Stimulated activated naive B cell treated with anti-CD40 and anti-IgM and Interleukin-4, amounts not matched to agents 10 μg/mL and 1 μg/mL and 100 μg/mL, for 72 hours (primary cell): ENCODE measurements at regions not wholly inside any gene's neighbourhood (a gene's known extent, or its start where the extent isn't known, plus 50 kb on each side); places are given as distances from the start of the nearest gene placed in this dataset.
A peak's percentile ranks its signal among the peaks of the same experiment; 100 is the strongest.
"Not testable (repeated sequence)": the region's sequence is repeated elsewhere in the genome, so short reads cannot be mapped to it uniquely, and the experiment has no call there.

Source experiments
- ATAC-seq, 2 donors: fragments of 150-1000 bp; cut with Tn5 transposase; replicated peaks; 2 replicates each; pipeline ENCODE4 v1.10.0; 2021; ENCODE audit warnings: moderate library complexity in 1 of 2
- DNase-seq: peaks from one replicate; pipeline ENCODE4 v3.0.0; 2021
- H3K27ac Mint-ChIP-seq: one replicate; pipeline ENCODE4 v1.8.0; 2022; ENCODE audit warnings: mild to moderate bottlenecking, mixed read lengths
- H3K27me3 Mint-ChIP-seq, 2 donors: one replicate each; pipeline ENCODE4 v1.8.0; 2022; ENCODE audit warnings: mixed read lengths in 2 of 2
- H3K36me3 Mint-ChIP-seq, 2 donors: one replicate each; pipeline ENCODE4 v1.8.0; 2022; ENCODE audit warnings: mixed read lengths in 2 of 2, mild to moderate bottlenecking in 1 of 2
- H3K4me1 Mint-ChIP-seq, 2 donors: one replicate each; pipeline ENCODE4 v1.8.0; 2022; ENCODE audit warnings: mixed read lengths in 2 of 2, mild to moderate bottlenecking in 1 of 2
- H3K4me3 Mint-ChIP-seq, 2 donors: one replicate each; pipeline ENCODE4 v1.8.0; 2022; ENCODE audit warnings: mild to moderate bottlenecking in 2 of 2, mixed read lengths in 2 of 2, moderate library complexity in 1 of 2
- H3K9me3 Mint-ChIP-seq, 2 donors: one replicate each; pipeline ENCODE4 v1.8.0; 2022; ENCODE audit warnings: mixed read lengths in 2 of 2, mild to moderate bottlenecking in 1 of 2

DNA sequence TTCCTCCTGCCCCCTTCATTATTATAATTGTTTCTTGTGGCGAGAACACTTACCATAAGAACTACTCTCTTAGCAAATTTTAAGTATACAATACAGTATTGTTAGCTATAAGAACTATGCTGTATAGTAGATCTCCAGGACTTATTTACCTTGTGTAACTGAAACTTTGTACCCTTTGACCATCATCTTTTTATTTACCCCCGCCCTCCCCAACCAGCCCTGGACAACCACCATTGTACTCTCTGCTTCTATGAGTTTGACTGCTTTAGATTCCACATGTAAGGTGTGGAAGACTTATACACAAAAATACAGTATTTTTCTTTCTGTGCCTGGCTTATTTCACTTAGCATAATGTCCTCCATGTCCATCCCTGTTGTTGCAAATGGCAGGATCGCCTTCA, 161.1 kb downstream of the PHF8 start:
- ATAC-seq (no peak), DNase-seq (no peak)
- Mint-ChIP-seq H3K4me3 (no peak overlapping the region), H3K27me3 (peaks cover 6 to 29% of the 10 kb centered on the region in 2 donors), H3K4me1 (no peaks in the 10 kb centered on the region), H3K36me3 (no peaks in the 10 kb centered on the region), H3K27ac (no peak overlapping the region), H3K9me3 (no peaks in the 10 kb centered on the region)

DNA sequence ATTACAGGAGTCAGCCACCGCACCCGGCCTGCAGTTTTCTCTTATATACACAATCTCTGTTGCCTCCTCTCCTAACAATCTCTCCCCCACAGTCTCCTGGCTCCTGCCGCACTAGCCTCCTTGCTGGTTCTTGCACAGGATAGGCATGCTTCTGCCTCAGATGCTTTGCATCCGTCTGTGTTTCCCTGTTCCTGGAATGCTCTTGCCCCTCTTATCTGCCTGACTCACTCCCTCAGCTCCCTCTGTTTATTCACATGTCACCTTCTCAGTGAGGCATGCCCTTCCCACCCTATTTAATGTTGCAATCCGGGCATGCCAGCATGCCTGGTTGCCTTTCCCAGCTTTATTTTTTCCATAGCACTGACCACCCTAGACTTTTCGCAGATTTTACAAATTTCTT, 161.9 kb downstream of the PHF8 start:
- no peaks in the 10 kb centered on the region for H3K36me3 Mint-ChIP-seq
- H3K27ac Mint-ChIP-seq: no peak overlapping the region
- no peak overlapping the region for H3K4me3 Mint-ChIP-seq
- no peak for ATAC-seq
- peaks cover 13 to 29% of the 10 kb centered on the region in 2 donors for H3K27me3 Mint-ChIP-seq
- no peak for DNase-seq
- peaks cover 3 to 6% of the 10 kb centered on the region in 2 donors for H3K9me3 Mint-ChIP-seq
- H3K4me1 Mint-ChIP-seq: no peaks in the 10 kb centered on the region

DNA sequence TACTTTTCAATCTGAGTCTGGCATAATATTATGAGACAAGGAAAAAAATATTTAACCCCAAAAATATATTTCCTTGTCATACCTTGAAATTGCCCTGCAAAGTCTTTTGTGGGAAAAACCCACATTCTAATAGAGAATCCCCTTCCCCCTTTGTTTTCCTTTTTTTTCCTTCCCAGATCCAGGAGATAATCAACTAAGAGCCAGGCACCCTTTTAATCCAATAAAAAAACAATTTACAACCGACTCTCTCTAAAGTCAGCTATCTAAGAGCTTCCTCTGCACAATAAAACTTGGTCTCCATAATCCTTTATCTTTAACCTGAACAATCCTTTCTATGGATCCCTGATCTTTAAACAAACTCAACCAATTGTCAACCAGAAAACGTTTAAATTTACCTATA, 163.5 kb downstream of the PHF8 start:
- not testable (repeated sequence) for H3K4me1 Mint-ChIP-seq

DNA sequence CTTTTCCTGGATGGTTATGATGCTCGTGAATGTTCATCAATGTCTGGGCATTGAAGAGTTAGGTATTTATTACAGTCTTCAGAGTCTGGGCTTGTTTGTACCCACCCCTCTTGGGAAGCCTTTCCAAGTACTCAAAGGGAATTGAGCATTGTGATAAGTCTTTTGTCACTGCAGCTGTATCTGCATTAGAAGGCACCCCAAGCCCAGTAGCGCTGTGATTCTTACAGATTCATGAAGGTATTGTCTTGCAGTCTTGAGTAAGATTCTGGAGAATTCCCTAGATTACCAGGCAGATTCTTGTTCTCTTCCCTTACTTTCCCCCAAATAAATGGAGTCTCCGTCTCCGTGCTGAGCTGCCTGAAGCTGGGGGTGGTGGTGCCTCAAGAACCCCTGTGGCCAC, 173.4 kb upstream of the HUWE1 start:
- Mint-ChIP-seq H3K4me3 (no peak overlapping the region), H3K27ac (no peak overlapping the region), H3K4me1 (no peaks in the 10 kb centered on the region), H3K9me3 (no peaks in the 10 kb centered on the region), H3K27me3 (peaks cover 6 to 36% of the 10 kb centered on the region in 2 donors), H3K36me3 (no peaks in the 10 kb centered on the region)
- DNase-seq: no peak
- ATAC-seq: no peak

More for the DNA sequence above, 163.5 kb downstream of the PHF8 start:
- not testable (repeated sequence) for ATAC-seq, H3K4me3 Mint-ChIP-seq, H3K27ac Mint-ChIP-seq, DNase-seq, H3K36me3 Mint-ChIP-seq
- Mint-ChIP-seq H3K9me3 (peaks cover 5 to 10% of the 10 kb centered on the region in 2 donors), H3K27me3 (peaks cover 9 to 23% of the 10 kb centered on the region in 2 donors)

DNA sequence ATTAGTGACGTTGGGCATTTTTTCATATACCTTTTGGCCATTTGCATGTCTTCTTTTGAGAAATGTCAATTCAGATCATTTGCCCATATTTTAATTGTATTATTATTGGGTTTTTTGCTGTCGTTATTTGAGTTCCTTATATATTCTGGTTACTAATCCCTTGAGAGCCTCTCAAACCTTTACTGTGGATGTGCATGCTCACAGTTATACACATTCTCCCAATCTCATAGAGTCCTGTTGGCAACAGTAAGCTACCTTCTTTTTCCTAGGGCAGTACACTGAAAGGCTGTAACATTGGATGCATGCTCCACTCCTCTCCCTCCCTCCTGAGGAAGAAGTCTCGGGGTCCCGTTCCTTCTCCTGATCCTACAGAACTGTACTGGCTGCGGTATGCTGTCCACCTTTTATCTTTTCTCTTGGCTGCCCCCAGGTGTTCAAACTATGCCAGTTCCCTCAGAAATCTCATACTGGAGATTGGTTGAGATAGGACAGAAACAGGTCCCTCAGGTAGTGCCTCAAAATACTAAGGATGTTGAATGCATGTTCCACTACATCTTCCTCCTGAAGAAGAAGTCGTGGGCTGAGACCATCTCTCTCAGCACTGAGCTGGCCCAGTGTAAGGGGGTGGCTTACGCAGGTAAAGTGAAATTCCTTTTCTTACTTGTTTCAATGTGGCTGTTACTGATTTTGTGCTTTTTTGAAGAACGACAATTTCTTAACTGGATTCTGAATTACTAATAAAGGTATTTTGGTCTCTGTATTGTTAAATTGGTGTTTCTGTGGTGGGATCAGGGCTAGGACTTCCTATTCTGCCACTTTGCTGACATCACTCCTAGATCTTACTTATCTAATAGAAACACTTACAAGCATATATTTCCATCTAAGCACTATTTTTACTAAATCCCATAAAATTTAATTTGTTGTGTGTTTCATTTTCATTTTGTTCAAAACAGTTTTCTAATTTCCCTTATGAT, 145.4 kb upstream of the HUWE1 start:
- H3K27me3 Mint-ChIP-seq: no peaks in the 10 kb centered on the region
- peak overlapping the region; percentile 43 to 47 for H3K4me3 Mint-ChIP-seq
- peak; percentile 27 for DNase-seq
- peaks cover 0 to 3% of the 10 kb centered on the region in 2 donors for H3K9me3 Mint-ChIP-seq
- H3K27ac Mint-ChIP-seq: peak overlapping the region; percentile 44
- H3K4me1 Mint-ChIP-seq: peaks cover 9 to 13% of the 10 kb centered on the region in 2 donors
- no peaks in the 10 kb centered on the region for H3K36me3 Mint-ChIP-seq
- ATAC-seq: peak; percentile 74 to 91

DNA sequence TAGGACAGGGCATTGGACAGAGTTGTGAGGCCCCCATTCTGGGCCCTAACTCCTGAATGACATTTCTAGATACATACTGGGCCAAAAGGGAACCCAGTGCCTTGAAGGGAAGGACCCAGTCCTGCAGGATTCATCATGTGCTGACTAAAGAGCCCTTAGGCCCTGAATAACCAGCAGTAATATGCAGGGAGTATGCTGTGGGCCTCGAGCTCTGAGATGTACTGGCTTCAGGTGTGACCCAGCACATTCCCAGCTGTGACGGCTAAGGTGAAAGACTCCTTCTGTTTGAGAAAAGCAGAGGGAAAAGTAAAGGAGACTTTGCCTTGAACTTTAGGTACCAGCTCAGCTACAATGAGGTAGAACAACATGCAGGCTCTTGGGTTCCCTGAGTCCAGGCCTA, 138.2 kb upstream of the HUWE1 start:
- Mint-ChIP-seq H3K36me3 (no peaks in the 10 kb centered on the region), H3K27ac (no peak overlapping the region), H3K4me1 (peaks cover 5 to 6% of the 10 kb centered on the region in 2 donors), H3K4me3 (no peak overlapping the region), H3K9me3 (peaks cover 0 to 3% of the 10 kb centered on the region in 2 donors), H3K27me3 (no peaks in the 10 kb centered on the region)
- no peak for DNase-seq
- ATAC-seq: no peak

DNA sequence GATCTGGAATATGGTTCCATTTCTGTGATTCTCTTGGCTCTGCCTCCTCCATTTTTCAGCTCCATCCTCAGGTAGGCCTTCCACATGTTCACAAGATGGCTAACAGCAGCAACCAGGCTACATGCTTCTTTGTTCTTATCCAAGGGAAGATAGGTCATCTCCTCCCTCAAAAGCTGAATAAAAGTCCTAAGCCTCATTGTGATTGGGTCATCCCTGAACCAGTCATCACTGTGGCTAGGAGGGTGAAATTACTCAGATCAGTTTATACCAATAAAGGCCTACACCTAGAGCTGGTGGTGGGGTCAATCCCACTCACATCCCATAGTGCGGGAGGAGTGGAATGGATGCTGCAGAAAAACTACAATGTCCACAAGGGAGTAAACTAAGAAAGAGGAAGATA, 131.6 kb upstream of the HUWE1 start:
- H3K27ac Mint-ChIP-seq, H3K36me3 Mint-ChIP-seq, DNase-seq, H3K27me3 Mint-ChIP-seq, H3K4me3 Mint-ChIP-seq, H3K9me3 Mint-ChIP-seq, ATAC-seq, H3K4me1 Mint-ChIP-seq: not testable (repeated sequence)

DNA sequence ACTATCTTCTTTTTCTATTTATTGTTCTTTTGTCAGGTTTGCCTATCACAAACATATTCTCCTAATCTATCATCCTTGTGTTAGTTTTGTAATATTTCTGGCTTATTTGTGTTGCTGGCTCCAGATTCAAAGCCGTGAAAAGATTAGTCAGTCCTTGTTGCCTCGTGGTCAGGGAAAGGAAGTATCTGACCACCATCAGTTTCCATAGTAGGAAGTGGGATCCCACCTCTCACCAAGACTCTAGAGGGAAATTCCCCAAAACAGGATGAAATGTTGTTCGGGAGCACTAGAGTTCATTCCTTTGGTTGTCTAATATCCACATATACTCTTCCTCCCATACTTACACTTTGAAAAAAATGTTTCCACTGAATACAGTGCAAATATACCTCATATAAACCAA, 131.0 kb upstream of the HUWE1 start:
- no peaks in the 10 kb centered on the region for H3K9me3 Mint-ChIP-seq
- H3K27ac Mint-ChIP-seq: no peak overlapping the region
- H3K4me1 Mint-ChIP-seq: peaks cover 0 to 5% of the 10 kb centered on the region in 2 donors
- no peaks in the 10 kb centered on the region for H3K36me3 Mint-ChIP-seq
- DNase-seq (no peak), ATAC-seq (no peak)
- no peaks in the 10 kb centered on the region for H3K27me3 Mint-ChIP-seq
- H3K4me3 Mint-ChIP-seq: no peak overlapping the region

DNA sequence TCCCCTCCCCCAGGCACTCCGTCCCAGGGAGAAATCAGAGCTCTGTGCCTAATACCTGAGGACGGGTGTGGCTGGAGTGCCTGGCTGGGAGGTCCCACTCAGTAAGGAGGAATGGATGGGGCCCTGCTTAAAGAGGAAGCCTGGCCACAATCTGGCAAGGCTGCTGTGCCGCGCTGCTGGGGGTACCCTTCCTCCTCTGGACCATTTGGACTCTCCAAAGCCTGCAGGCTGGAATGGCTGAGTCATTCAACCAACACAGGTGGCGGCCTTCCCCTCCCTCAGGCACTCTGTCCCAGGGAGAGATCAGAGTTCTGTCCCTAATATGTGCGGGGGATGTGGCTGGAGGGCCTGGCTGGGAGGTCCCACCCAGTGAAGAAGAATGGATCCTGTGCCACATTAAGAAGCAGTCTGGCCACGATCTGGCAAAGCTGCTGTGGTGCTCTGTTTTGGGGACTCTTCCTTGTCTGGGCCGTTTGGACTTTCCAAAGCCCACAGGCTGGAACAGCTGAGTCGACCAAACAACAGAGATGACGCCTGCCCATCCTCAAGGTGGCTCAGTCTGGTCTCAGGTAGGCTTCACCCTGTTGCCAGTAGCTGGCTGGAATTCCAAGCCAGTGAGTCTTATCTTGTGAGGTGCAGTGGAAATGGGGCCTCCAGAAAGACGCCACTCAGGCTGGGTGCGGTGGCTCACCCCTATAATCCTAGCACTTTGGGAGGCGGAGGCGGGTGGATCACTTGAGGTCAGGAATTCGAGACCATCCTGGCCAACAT, 127.3 kb upstream of the HUWE1 start:
- peaks cover 0 to 5% of the 10 kb centered on the region in 2 donors for H3K4me1 Mint-ChIP-seq
- no peaks in the 10 kb centered on the region for H3K27me3 Mint-ChIP-seq
- no peak overlapping the region for H3K4me3 Mint-ChIP-seq
- H3K36me3 Mint-ChIP-seq: no peaks in the 10 kb centered on the region
- ATAC-seq (no peak), DNase-seq (no peak)
- H3K9me3 Mint-ChIP-seq: no peaks in the 10 kb centered on the region
- H3K27ac Mint-ChIP-seq: no peak overlapping the region

DNA sequence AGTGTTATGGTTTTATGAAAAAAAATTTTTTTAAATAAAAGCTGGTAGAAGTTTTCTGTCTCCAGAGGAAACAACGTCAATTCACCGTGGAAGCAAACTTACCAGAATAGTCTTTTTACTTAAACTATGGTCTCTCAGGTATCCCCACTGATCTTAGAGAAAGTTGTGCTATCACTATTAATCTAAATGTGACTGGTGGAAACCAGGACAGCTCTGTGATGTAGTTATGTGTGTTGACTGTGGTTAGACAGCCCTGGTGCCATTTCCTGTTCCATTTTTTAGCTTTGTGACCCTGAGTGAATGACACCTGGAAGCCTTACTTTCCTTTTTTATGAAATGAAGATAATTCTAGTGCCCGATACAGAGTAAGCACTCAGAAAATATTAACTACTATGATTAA, 111.8 kb upstream of the HUWE1 start:
- no peaks in the 10 kb centered on the region for H3K36me3 Mint-ChIP-seq
- ATAC-seq (no peak), DNase-seq (no peak)
- no peaks in the 10 kb centered on the region for H3K4me1 Mint-ChIP-seq
- peaks cover 0 to 5% of the 10 kb centered on the region in 2 donors for H3K9me3 Mint-ChIP-seq
- H3K4me3 Mint-ChIP-seq: no peak overlapping the region
- H3K27me3 Mint-ChIP-seq: peaks cover 8 to 14% of the 10 kb centered on the region in 2 donors
- H3K27ac Mint-ChIP-seq: no peak overlapping the region

DNA sequence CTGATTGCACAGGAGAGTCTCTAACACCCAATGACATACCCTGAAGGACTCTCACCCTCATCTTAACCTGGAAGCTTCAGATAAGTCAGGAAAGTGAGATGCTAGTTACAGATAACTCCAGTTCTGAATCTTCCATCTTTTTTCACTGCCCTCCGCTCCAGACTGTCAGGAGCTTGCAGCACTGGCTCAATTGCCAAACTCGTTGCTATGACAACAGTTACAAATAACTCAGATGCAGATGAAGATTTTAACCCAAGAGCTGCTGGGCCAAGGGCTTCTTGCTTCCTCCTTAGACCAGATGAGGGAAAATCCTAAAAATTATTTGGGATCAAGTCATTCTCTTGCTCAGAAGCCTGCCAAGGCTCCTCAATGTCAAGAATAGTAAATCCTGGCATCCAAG, 109.1 kb upstream of the HUWE1 start:
- H3K4me1 Mint-ChIP-seq: no peaks in the 10 kb centered on the region
- H3K36me3 Mint-ChIP-seq: no peaks in the 10 kb centered on the region
- H3K9me3 Mint-ChIP-seq: peaks cover 0 to under 1% of the 10 kb centered on the region in 2 donors
- ATAC-seq (no peak), DNase-seq (no peak)
- no peak overlapping the region for H3K27ac Mint-ChIP-seq
- H3K4me3 Mint-ChIP-seq: no peak overlapping the region
- peaks cover 8 to 14% of the 10 kb centered on the region in 2 donors for H3K27me3 Mint-ChIP-seq

DNA sequence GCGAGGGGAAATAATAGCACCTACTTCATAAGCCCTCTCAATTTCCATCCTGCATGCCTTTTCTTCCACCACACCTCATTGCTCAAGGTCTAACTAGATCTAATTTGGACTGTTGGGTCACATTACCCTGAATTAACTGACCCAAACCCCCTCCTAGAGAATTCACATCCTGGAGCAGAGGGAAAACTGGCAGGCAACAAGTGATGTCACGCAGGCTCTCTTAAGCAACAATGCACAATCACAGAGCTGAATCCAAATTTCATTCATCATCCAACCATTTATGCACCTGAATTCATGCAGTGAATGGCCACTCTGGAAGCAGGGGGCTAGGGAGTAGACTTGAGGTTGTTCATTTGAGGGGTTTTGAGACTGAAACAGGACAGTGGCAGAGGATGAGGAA, 107.7 kb upstream of the HUWE1 start:
- no peak overlapping the region for H3K27ac Mint-ChIP-seq
- H3K9me3 Mint-ChIP-seq: no peaks in the 10 kb centered on the region
- H3K4me1 Mint-ChIP-seq: no peaks in the 10 kb centered on the region
- no peak for DNase-seq
- ATAC-seq: no peak
- H3K4me3 Mint-ChIP-seq: no peak overlapping the region
- H3K27me3 Mint-ChIP-seq: peaks cover 8 to 14% of the 10 kb centered on the region in 2 donors
- H3K36me3 Mint-ChIP-seq: no peaks in the 10 kb centered on the region

DNA sequence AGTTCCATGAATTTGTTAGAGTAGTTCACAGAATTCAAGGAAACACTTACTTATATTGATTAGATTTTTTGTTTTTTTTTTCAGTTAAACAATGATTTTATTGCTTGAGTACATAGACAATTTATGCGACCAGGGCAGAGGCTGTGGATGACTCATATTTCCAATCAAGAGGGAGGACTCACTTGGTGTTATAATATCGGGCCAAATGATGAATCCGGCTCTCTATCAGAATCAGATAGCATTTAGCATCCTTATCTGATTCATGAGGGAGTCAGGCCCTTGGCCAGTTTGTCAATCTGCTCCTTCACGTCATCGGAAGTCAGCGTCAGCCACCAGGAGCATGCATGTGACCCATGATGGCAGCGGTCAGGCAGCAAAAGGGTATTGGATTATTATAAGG, 82.3 kb upstream of the HUWE1 start:
- Mint-ChIP-seq H3K36me3 (peaks cover 1 to 3% of the 10 kb centered on the region in 2 donors), H3K4me3 (no peak overlapping the region), H3K27ac (no peak overlapping the region), H3K27me3 (no peaks in the 10 kb centered on the region), H3K4me1 (peaks cover 2 to 4% of the 10 kb centered on the region in 2 donors), H3K9me3 (peaks cover 4 to 6% of the 10 kb centered on the region in 2 donors)
- no peak for DNase-seq
- ATAC-seq: no peak

DNA sequence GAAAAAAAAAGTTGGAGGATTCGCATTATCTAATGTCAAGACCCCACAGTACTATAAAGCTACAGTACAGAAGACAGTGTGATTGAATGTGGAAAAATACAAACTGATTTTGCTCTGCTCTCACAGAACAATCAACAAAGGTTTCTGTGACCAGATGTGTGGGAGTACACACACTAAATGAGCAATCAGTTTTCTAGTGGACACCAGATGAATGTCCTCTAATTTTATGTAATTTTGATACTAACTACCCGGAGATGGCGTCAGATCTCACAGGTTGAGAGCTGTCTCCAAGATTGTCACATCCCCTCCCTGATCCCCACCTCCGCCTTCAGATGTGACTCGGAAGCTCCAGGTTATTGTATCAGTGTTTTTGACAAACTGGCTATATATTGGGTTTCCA, 81.9 kb upstream of the HUWE1 start:
- Mint-ChIP-seq H3K9me3 (peaks cover 4 to 6% of the 10 kb centered on the region in 2 donors), H3K36me3 (peaks cover 1 to 3% of the 10 kb centered on the region in 2 donors), H3K4me3 (no peak overlapping the region), H3K4me1 (peaks cover 2 to 4% of the 10 kb centered on the region in 2 donors), H3K27me3 (no peaks in the 10 kb centered on the region), H3K27ac (no peak overlapping the region)
- DNase-seq (no peak), ATAC-seq (no peak)
